Cardiac muscle cell (in vitro differentiated cells and primary cell): ENCODE measurements at regions not wholly inside any gene's neighbourhood (a gene's known extent, or its start where the extent isn't known, plus 50 kb on each side); places are given as distances from the start of the nearest gene placed in this dataset.
A peak's percentile ranks its signal among the peaks of the same experiment; 100 is the strongest.
"Not testable (repeated sequence)": the region's sequence is repeated elsewhere in the genome, so short reads cannot be mapped to it uniquely, and the experiment has no call there.

Source experiments
- DNase-seq, 2 donors: peaks; one replicate each; pipeline versions ENCODE4 v3.0.0 to v3.0.0-alpha.2; 2010 to 2017; ENCODE audit warnings: low read depth in 1 of 2, low spot score in 1 of 2
- H3K27ac ChIP-seq: fragments of 200-600 bp; sonication (generic); 2 replicates; pipeline ENCODE4 v1.5.1; 2016
- H3K27me3 ChIP-seq: fragments of 200-600 bp; sonication (generic); 2 replicates; pipeline ENCODE4 v1.6.0; 2016; ENCODE audit warnings: control low read depth
- H3K36me3 ChIP-seq: fragments of 200-600 bp; sonication (generic); 2 replicates; pipeline ENCODE4 v1.5.1; 2016; ENCODE audit warnings: control low read depth
- H3K4me1 ChIP-seq: fragments of 200-600 bp; sonication (generic); 2 replicates; pipeline ENCODE4 v1.8.1; 2017; ENCODE audit warnings: low read depth, mild to moderate bottlenecking, mixed run types
- H3K4me3 ChIP-seq: fragments of 200-600 bp; sonication (generic); 2 replicates; pipeline ENCODE4 v1.5.1; 2016; ENCODE audit warnings: mild to moderate bottlenecking
- H3K9me3 ChIP-seq: fragments of 200-600 bp; sonication (generic); 2 replicates; pipeline ENCODE4 v1.5.1; 2017; ENCODE audit warnings: low read depth, mild to moderate bottlenecking, control low read depth
- TF ChIP-seq, protein P1 (sequence below): IDR thresholded peaks from 2 replicates; pipeline ENCODE4 v1.5.1; 2012; ENCODE audit warnings: low read depth, mild to moderate bottlenecking, low read length

DNA sequence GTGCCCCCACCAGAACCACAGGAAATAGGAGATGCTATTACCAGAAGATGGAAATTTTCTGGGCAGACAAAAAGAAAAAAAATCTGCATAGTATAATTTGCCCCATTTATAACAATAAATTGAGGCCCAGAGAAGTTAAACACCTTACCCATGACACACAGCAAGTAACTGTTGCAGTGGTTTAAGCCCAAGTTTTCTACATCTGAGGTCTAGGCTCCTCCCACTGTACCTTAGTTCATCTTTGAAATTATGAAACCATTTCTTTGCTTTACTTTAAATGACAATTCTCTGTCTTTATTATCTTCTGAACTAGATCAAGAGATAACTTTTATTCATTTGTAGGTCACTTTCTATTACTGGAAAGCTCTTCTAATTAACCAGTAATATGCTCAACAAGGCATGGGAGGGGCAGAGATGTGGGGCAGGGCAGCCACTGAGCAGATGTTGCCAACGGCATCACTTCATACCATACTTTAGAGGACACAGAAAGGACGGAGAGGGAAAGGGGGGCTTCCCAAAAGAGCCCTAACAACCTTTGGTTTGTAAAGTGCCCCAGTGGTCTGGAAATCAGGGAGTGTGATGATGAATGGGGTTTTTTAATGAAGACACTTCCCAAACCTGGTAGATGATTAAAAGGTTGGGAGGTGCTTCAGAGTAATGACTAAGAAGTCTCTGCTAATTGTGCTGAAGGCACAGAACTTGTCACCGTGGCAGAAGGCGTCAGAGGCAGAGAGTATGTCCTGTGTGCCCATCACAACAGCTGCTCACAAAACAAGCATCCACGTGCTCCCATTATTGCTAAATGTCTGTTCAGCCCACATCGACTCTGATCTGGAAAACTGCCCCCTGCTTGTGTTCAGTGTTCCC is 342.5 kb downstream of the SHQ1 start:
- H3K27ac ChIP-seq = no peak overlapping the region
- H3K9me3 ChIP-seq = no peaks in the 10 kb centered on the region
- H3K4me3 ChIP-seq = no peak overlapping the region

DNA sequence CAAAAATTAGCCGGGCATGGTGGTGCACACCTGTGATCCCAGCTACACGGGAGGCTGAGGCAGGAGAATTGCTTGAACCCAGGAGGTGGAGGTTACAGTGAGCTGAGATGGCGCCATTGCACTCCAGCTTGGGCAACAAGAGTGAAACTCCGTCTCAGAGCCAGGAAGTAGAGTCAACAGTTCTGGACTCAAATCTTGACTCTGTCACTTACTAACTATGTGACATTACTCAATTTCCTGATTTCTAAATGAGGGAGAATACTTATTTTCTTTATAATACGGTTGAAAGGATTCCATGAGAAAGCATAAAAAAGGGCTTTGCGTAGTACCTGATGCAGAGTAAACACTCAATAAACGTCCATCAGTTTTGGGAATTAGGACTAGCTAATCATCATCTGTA is 350.7 kb downstream of the SHQ1 start:
- DNase-seq, H3K4me3 ChIP-seq, H3K27me3 ChIP-seq, H3K9me3 ChIP-seq, H3K27ac ChIP-seq, H3K4me1 ChIP-seq, H3K36me3 ChIP-seq: not testable (repeated sequence)

More for the DNA sequence above, 342.5 kb downstream of the SHQ1 start:
- Histone ChIP-seq H3K36me3 (no peaks in the 10 kb centered on the region), H3K27me3 (no peaks in the 10 kb centered on the region), H3K4me1 (no peaks in the 10 kb centered on the region)
- no peak for DNase-seq
- TF ChIP-seq, protein P1, sequence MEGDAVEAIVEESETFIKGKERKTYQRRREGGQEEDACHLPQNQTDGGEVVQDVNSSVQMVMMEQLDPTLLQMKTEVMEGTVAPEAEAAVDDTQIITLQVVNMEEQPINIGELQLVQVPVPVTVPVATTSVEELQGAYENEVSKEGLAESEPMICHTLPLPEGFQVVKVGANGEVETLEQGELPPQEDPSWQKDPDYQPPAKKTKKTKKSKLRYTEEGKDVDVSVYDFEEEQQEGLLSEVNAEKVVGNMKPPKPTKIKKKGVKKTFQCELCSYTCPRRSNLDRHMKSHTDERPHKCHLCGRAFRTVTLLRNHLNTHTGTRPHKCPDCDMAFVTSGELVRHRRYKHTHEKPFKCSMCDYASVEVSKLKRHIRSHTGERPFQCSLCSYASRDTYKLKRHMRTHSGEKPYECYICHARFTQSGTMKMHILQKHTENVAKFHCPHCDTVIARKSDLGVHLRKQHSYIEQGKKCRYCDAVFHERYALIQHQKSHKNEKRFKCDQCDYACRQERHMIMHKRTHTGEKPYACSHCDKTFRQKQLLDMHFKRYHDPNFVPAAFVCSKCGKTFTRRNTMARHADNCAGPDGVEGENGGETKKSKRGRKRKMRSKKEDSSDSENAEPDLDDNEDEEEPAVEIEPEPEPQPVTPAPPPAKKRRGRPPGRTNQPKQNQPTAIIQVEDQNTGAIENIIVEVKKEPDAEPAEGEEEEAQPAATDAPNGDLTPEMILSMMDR = no peak

DNA sequence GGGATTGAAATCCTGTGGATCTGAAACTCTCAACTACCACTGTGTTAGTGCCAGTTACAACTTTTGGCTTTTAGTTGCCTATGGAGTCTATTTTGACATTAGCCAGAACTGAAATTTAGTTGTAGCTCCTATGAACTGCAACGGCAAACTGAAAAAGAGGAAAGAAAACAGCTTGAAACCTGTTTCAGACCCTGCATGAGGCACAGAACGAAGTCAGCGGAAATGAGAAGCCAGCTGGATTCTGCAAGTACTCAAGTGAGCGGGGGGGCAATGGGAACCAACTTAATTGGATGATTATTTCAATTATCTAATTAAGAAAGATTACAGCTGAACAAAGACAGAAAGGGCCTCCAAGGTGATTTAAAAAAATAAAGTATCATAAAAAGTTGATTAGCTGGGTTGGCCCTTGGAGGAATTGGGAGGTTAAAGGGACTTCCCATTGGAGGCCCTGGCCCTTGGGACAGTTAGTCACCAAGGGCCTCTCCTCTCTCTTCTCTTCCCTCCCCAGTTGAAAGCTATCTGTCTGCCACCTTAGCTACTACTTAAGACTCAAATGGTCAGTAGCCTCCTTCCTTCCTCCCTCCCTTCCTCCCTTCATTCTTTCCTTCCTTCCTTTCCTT is 352.1 kb downstream of the SHQ1 start:
- Histone ChIP-seq H3K4me1 (peaks cover under 1% of the 10 kb centered on the region), H3K9me3 (no peaks in the 10 kb centered on the region), H3K4me3 (no peak overlapping the region), H3K27ac (no peak overlapping the region), H3K27me3 (no peaks in the 10 kb centered on the region), H3K36me3 (no peaks in the 10 kb centered on the region)
- TF ChIP-seq, protein P1 = no peak
- no peak for DNase-seq

DNA sequence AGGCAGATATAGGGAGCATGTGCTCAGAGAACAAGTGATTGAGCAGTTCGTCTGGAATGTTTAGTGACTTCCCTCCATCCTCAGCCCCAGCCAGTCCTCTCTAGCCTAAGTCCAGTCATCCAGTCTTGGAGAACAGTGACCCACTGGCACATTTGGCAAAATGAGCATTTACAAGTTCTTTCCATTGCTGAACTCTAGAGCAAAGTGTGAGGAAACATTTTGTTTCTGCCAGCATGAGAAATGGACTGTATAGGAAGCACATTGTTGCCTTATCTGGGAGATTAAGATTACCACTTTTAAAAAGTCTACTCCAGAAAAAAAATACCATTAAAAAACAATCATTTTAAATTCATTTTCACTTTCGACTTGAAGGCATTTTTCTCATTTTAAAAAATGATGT is 353.6 kb downstream of the SHQ1 start:
- Histone ChIP-seq H3K36me3 (no peaks in the 10 kb centered on the region), H3K27me3 (no peaks in the 10 kb centered on the region), H3K27ac (no peak overlapping the region), H3K9me3 (no peaks in the 10 kb centered on the region), H3K4me1 (peaks cover 7% of the 10 kb centered on the region), H3K4me3 (no peak overlapping the region)
- TF ChIP-seq, protein P1 = no peak
- peak in 1 of 2 donors; percentile 87 for DNase-seq

DNA sequence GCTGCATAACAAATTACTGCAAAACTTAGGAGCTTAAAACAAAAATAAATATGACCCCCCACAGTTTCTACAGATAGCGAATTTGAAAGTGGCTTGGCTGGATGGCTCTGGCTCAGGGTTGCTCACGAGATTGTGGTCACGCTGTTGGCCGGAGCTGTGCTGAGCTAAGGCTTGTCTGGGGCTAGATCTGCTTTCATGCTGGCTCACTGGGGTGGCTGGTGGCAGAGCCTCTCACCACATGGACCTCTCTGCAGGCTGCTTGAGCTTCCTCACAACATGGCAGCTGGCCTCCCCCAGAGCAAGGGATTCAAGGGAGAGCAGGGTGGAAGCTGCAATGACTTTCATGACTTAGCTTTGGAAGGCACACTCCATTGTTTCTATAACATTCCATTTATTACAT is 354.1 kb downstream of the SHQ1 start:
- Histone ChIP-seq H3K27me3 (no peaks in the 10 kb centered on the region), H3K4me3 (no peak overlapping the region), H3K27ac (no peak overlapping the region), H3K4me1 (peaks cover 7% of the 10 kb centered on the region), H3K9me3 (no peaks in the 10 kb centered on the region), H3K36me3 (no peaks in the 10 kb centered on the region)
- TF ChIP-seq, protein P1 = no peak
- DNase-seq = peak in 1 of 2 donors; percentile 40

DNA sequence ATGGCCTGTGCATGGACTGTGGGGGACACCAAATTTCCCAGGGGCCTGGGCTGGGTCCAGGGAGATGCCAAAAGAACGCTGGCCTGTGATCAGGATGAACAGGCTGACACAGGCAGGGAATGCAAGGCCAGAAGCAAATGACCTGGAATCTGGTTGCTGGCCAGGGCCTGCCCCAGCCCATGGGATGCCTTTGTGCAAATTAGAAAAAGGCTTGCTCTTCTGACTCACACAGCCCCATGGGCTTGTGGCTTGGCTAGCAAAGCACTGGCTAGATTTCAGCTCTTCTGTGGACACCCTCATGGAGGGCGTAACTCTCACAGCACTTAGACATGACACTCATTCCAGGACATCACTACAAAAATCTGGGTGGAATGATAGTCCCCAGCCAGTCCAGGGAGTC is 356.0 kb downstream of the SHQ1 start:
- Histone ChIP-seq H3K36me3 (no peaks in the 10 kb centered on the region), H3K9me3 (no peaks in the 10 kb centered on the region), H3K27ac (no peak overlapping the region), H3K4me3 (no peak overlapping the region), H3K4me1 (peaks cover 7% of the 10 kb centered on the region), H3K27me3 (no peaks in the 10 kb centered on the region)
- peak in 1 of 2 donors; percentile 96 for DNase-seq
- TF ChIP-seq, protein P1 = no peak
